Liver (tissue), 8 donors: ENCODE measurements at regions not wholly inside any gene's neighbourhood (a gene's known extent, or its start where the extent isn't known, plus 50 kb on each side); places are given as distances from the start of the nearest gene placed in this dataset.

Source experiments
- DNase-seq: peaks from one replicate; pipeline ENCODE4 v3.0.0-alpha.2; 2017; ENCODE audit warnings: low spot score
- H3K27ac ChIP-seq, 2 donors: one replicate each; pipeline ENCODE4 v1.7.0; 2013; ENCODE audit warnings: inconsistent platforms in 2 of 2, low read length in 2 of 2, control low read depth in 1 of 2, low read depth in 1 of 2, mild to moderate bottlenecking in 1 of 2
- H3K27me3 ChIP-seq, 4 donors: one replicate each; pipeline versions ENCODE4 v1.6.1 to v1.7.0; 2013; ENCODE audit warnings: low read length in 3 of 4, inconsistent platforms in 1 of 4, mild to moderate bottlenecking in 1 of 4, moderate library complexity in 1 of 4; ENCODE audit not compliant: control insufficient read depth in 4 of 4, insufficient read depth in 4 of 4
- H3K36me3 ChIP-seq, 4 donors: one replicate each; pipeline versions ENCODE4 v1.6.1 to v1.7.0; 2013; ENCODE audit warnings: low read length in 3 of 4, mild to moderate bottlenecking in 3 of 4, low read depth in 1 of 4, moderate library complexity in 1 of 4; ENCODE audit not compliant: control insufficient read depth in 4 of 4, insufficient read depth in 3 of 4
- H3K4me1 ChIP-seq, 4 donors: one replicate each; pipeline versions ENCODE4 v1.6.1 to v1.7.0; 2013; ENCODE audit warnings: low read length in 3 of 4, mild to moderate bottlenecking in 3 of 4, moderate library complexity in 1 of 4; ENCODE audit not compliant: control insufficient read depth in 4 of 4, insufficient read depth in 4 of 4
- H3K4me3 ChIP-seq, 3 donors: one replicate each; pipeline versions ENCODE4 v1.6.1 to v1.7.0; 2013; ENCODE audit warnings: low read length in 3 of 3, control low read depth in 1 of 3, low read depth in 1 of 3, mild to moderate bottlenecking in 1 of 3
- H3K9ac ChIP-seq, 2 donors: one replicate each; pipeline ENCODE4 v1.7.0; 2013; ENCODE audit warnings: low read length in 2 of 2, mild to moderate bottlenecking in 2 of 2, moderate library complexity in 2 of 2, control low read depth in 1 of 2, low read depth in 1 of 2
- H3K9me3 ChIP-seq, 4 donors: one replicate each; pipeline versions ENCODE4 v1.6.1 to v1.7.0; 2013; ENCODE audit warnings: low read length in 3 of 4; ENCODE audit not compliant: control insufficient read depth in 4 of 4
- EGR1 ChIP-seq, 2 donors: IDR thresholded peaks; 2 replicates each; pipeline ENCODE4 v1.6.1; 2016 to 2018; ENCODE audit warnings: antibody characterized with exemption in 2 of 2, low read depth in 2 of 2
- FOXA1 ChIP-seq: IDR thresholded peaks from 2 replicates; pipeline ENCODE4 v1.6.1; 2016; ENCODE audit warnings: antibody characterized with exemption
- FOXA2 ChIP-seq: IDR thresholded peaks from 2 replicates; pipeline ENCODE4 v1.6.1; 2016; ENCODE audit warnings: antibody characterized with exemption
- GABPA ChIP-seq, 2 donors: IDR thresholded peaks in 1 of 2; conservative IDR thresholded peaks in 1 of 2; 2 replicates each; pipeline ENCODE4 v1.6.1; 2016; ENCODE audit warnings: antibody characterized with exemption in 2 of 2, mild to moderate bottlenecking in 1 of 2, moderate library complexity in 1 of 2
- HNF4A ChIP-seq, 2 donors: conservative IDR thresholded peaks; 2 replicates each; pipeline ENCODE4 v1.6.1; 2016; ENCODE audit warnings: antibody characterized with exemption in 2 of 2, mild to moderate bottlenecking in 2 of 2
- HNF4G ChIP-seq: IDR thresholded peaks from 2 replicates; pipeline ENCODE4 v1.6.1; 2016; ENCODE audit warnings: antibody characterized with exemption
- JUND ChIP-seq, 2 donors: IDR thresholded peaks; 2 replicates each; pipeline ENCODE4 v1.6.1; 2016; ENCODE audit warnings: antibody characterized with exemption in 2 of 2
- NR2F2 ChIP-seq: IDR thresholded peaks from 2 replicates; pipeline ENCODE4 v1.6.1; 2016; ENCODE audit warnings: antibody characterized with exemption
- RAD21 ChIP-seq, 2 donors: IDR thresholded peaks; 2 replicates each; pipeline ENCODE4 v1.6.1; 2016; ENCODE audit warnings: antibody characterized with exemption in 2 of 2, mild to moderate bottlenecking in 2 of 2
- RXRA ChIP-seq, 2 donors: IDR thresholded peaks; 2 replicates each; pipeline ENCODE4 v1.6.1; 2017 to 2018; ENCODE audit warnings: antibody characterized with exemption in 2 of 2, mild to moderate bottlenecking in 1 of 2
- SP1 ChIP-seq: IDR thresholded peaks from 2 replicates; pipeline ENCODE4 v1.6.1; 2018; ENCODE audit warnings: antibody characterized with exemption, mild to moderate bottlenecking
- TAF1 ChIP-seq: conservative IDR thresholded peaks from 2 replicates; pipeline ENCODE4 v1.6.1; 2016; ENCODE audit warnings: antibody characterized with exemption, mild to moderate bottlenecking
- YY1 ChIP-seq: IDR thresholded peaks from 2 replicates; pipeline ENCODE4 v1.6.1; 2016; ENCODE audit warnings: antibody characterized with exemption, mild to moderate bottlenecking
- WGBS: extraction: QIAGEN DNeasy Blood & Tissue Kit; methylation state at CpG from one replicate; pipeline ENCODE4 v1.1.7; 2013; 5-methylcytosine and 5-hydroxymethylcytosine counted together
- TF ChIP-seq, protein P1 (sequence below): IDR thresholded peaks from 2 replicates; pipeline ENCODE4 v1.6.1; 2016; ENCODE audit warnings: antibody characterized with exemption
- TF ChIP-seq, protein P2 (sequence below): IDR thresholded peaks from 2 replicates; pipeline ENCODE4 v1.6.1; 2016; ENCODE audit warnings: antibody characterized with exemption
- TF ChIP-seq, protein P3 (sequence below): IDR thresholded peaks from 2 replicates; pipeline ENCODE4 v1.6.1; 2016; ENCODE audit warnings: antibody characterized with exemption
- TF ChIP-seq, protein P4 (sequence below): fragments of 150-350 bp; IDR thresholded peaks from 2 replicates; pipeline ENCODE4 v1.5.1; 2017; ENCODE audit warnings: improper control_type of control experiment, low read depth, low read length; ENCODE audit not compliant: missing input control
- donor health status: healthy.
- donor health status: healthy.
- donor health status: healthy.
- donor health status: healthy.
- donor health status: healthy.

DNA sequence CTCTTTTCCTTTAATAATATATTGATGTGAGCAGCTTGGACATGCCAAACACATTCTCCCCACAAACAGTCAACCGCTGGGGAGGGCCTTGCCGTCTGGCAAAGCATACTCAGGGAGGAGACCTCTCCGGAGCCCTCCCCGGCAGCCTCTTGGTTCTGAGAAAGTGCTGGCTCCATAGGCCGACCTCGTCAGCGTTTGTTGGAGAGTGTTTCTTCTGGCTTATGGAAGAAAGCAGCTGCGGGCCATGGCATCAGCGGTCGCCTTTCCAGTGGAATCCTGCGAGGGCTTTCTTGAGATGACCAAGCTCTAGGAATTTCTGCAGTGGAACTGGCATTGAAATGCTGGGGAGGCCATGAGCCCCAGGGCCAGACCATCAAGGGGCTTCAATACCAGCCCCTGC is 405.7 kb upstream of the IRX4 start (continued):
- TF ChIP-seq, protein P1, sequence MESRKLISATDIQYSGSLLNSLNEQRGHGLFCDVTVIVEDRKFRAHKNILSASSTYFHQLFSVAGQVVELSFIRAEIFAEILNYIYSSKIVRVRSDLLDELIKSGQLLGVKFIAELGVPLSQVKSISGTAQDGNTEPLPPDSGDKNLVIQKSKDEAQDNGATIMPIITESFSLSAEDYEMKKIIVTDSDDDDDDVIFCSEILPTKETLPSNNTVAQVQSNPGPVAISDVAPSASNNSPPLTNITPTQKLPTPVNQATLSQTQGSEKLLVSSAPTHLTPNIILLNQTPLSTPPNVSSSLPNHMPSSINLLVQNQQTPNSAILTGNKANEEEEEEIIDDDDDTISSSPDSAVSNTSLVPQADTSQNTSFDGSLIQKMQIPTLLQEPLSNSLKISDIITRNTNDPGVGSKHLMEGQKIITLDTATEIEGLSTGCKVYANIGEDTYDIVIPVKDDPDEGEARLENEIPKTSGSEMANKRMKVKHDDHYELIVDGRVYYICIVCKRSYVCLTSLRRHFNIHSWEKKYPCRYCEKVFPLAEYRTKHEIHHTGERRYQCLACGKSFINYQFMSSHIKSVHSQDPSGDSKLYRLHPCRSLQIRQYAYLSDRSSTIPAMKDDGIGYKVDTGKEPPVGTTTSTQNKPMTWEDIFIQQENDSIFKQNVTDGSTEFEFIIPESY = no peak
- TF ChIP-seq SP1 (no peak), NR2F2 (no peak), FOXA1 (no peak), TAF1 (no peak), GABPA (IDR thresholded peaks at IDR 0.05 in 1 of 2, conservative IDR thresholded peaks at IDR 0.05 in 1 of 2) (no peak), HNF4A (conservative IDR thresholded peaks at IDR 0.05) (no peak), FOXA2 (no peak), YY1 (no peak), JUND (IDR thresholded peaks at IDR 0.05) (no peak)
- TF ChIP-seq, protein P2, sequence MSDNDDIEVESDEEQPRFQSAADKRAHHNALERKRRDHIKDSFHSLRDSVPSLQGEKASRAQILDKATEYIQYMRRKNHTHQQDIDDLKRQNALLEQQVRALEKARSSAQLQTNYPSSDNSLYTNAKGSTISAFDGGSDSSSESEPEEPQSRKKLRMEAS = no peak

DNA sequence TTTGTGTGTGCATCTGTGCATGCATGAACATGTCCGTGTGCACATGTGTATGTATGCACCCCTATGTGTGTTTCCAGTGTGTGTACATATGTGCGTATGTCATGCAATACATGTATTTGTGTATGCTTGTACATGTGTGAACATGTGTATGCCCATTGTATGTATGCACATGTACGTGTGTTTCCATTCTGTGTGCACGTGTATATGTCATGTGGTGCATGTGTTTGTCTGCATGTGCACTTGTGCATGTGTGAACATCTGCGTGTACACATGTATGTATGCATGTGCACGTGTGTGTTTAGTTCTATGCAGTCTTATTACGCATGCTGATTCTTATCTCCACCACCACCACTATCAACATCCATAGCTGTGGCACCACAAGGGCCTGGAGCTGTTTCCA is 403.5 kb upstream of the IRX4 start:
- Histone ChIP-seq H3K9ac (no peak overlapping the region), H3K4me1 (no peaks in the 10 kb centered on the region), H3K27ac (no peak overlapping the region), H3K36me3 (no peaks in the 10 kb centered on the region), H3K9me3 (no peaks in the 10 kb centered on the region), H3K27me3 (no peaks in the 10 kb centered on the region), H3K4me3 (no peak overlapping the region)
- DNase-seq = no peak
- WGBS = 84% methylated on average over 7 of the region's 7 CpGs
- no peak for TF ChIP-seq YY1
- no peak for TF ChIP-seq RXRA (IDR thresholded peaks at IDR 0.05)
- TF ChIP-seq, protein P1 = no peak
- no peak for TF ChIP-seq NR2F2

DNA sequence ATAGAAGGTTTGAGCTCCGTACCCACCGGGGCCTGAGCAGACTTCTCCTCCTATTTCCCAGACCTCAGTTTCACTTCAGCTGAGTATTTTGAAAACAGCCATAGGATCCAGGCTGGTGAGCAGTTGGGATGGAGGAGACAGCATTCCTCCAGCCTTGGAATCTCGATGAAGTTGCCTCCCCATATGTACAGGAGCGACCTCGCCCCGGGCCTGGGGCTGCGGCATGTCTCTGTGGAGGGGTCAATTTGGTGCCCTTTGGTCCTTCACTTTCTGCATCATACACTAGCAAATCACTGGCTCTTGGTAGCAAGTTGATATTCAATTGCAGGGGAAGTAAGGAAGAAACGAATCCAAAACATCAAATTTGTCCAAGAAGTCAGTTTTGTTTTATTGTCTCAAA is 402.0 kb upstream of the IRX4 start:
- H3K27ac ChIP-seq = no peak overlapping the region
- WGBS = 73% methylated on average over 8 of the region's 8 CpGs
- TF ChIP-seq FOXA2 (no peak), HNF4G (no peak), HNF4A (conservative IDR thresholded peaks at IDR 0.05) (no peak), RXRA (IDR thresholded peaks at IDR 0.05) (no peak), RAD21 (IDR thresholded peaks at IDR 0.05) (no peak), EGR1 (IDR thresholded peaks at IDR 0.05; ENCODE audit: low read depth in 2 of 2) (no peak), TAF1 (no peak), SP1 (no peak), YY1 (no peak), NR2F2 (no peak)
- TF ChIP-seq, protein P3, sequence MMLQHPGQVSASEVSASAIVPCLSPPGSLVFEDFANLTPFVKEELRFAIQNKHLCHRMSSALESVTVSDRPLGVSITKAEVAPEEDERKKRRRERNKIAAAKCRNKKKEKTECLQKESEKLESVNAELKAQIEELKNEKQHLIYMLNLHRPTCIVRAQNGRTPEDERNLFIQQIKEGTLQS = no peak
- TF ChIP-seq, protein P4, sequence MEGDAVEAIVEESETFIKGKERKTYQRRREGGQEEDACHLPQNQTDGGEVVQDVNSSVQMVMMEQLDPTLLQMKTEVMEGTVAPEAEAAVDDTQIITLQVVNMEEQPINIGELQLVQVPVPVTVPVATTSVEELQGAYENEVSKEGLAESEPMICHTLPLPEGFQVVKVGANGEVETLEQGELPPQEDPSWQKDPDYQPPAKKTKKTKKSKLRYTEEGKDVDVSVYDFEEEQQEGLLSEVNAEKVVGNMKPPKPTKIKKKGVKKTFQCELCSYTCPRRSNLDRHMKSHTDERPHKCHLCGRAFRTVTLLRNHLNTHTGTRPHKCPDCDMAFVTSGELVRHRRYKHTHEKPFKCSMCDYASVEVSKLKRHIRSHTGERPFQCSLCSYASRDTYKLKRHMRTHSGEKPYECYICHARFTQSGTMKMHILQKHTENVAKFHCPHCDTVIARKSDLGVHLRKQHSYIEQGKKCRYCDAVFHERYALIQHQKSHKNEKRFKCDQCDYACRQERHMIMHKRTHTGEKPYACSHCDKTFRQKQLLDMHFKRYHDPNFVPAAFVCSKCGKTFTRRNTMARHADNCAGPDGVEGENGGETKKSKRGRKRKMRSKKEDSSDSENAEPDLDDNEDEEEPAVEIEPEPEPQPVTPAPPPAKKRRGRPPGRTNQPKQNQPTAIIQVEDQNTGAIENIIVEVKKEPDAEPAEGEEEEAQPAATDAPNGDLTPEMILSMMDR = no peak
- TF ChIP-seq, protein P1 = no peak
- no peak overlapping the region for H3K9ac ChIP-seq
- no peaks in the 10 kb centered on the region for H3K4me1 ChIP-seq
- H3K9me3 ChIP-seq = no peaks in the 10 kb centered on the region
- DNase-seq = no peak
- H3K36me3 ChIP-seq = no peaks in the 10 kb centered on the region
- no peak overlapping the region for H3K4me3 ChIP-seq
- no peaks in the 10 kb centered on the region for H3K27me3 ChIP-seq
